ENCODE measurements at regions not wholly inside any gene's neighbourhood (a gene's known extent, or its start where the extent isn't known, plus 50 kb on each side); places are given as distances from the start of the nearest gene placed in this dataset.

DNA sequence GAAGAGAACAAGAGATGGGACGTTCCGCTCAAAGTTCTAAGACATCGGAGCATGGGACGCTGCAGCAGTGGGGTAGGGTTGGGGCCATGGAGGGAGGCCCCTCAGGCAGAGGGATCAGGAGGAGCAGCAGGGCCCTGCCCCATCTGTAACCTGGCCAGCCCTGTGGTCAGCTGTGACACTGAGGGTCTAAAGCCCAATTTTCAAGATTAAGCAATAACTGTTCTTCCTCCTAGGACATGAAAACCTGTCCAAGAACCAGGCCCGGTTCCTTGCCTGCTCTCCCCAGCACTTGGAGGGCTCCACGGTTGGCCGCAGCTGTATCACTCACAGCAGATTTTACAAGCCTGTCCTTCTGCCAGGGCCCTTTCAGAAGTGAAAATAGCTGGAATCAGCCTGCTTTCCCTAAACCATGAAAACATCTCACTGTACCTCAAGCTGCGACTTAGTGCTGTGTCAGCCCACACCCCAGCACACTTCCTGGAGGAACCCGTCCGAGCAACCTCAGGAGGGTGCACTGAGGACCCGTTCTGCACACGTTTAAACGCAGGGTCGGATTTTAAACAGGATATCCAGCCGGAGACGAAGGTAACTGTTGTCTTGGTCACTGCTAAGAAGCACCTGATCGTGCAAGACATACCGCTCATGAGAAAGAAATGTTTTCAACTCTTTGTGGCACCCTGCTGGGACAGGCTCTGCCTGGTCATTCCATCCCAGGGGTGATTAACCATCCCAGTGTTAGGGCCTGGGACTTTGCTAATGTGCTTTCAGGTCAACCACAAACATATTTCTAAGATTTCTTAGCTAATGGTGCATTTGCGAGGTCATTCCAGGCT is 201.9 kb upstream of the DIO3 start:
- Histone ChIP-seq H2AFZ (ENCODE audit: low read length) (no peak overlapping the region), H4K20me1 (ENCODE audit: insufficient read depth, low read length) (no peaks in the 10 kb centered on the region), H3K4me3 (replicated peaks in 1 of 3; ENCODE audit: insufficient read depth in 1 of 3, low read depth in 2 of 3, low read length in 3 of 3) (no peak overlapping the region), H3K27ac (ENCODE audit: extremely low read length, insufficient read depth, low read length) (no peak overlapping the region), H3K4me2 (ENCODE audit: low read depth, low read length) (no peak overlapping the region), H3K79me2 (ENCODE audit: insufficient read depth, low read length) (no peaks in the 10 kb centered on the region), H3K9ac (ENCODE audit: insufficient read depth, low read depth, low read length) (no peak overlapping the region), H3K4me1 (ENCODE audit: insufficient read depth, low read length) (peaks cover 28% of the 10 kb centered on the region), H3K9me3 (ENCODE audit: low read length) (no peaks in the 10 kb centered on the region), H3K27me3 (ENCODE audit: control insufficient read depth in 1 of 2, insufficient read depth in 2 of 2, low read length in 2 of 2) (peaks cover 6 to 61% of the 10 kb centered on the region in 2 experiments; a peak in 4 of 5 replicates), H3K36me3 (replicated peaks in 1 of 2; ENCODE audit: control insufficient read depth in 1 of 2, insufficient read depth in 2 of 2, low read length in 2 of 2) (no peaks in the 10 kb centered on the region)
- ChIA-PET CTCF (ENCODE audit: low intra/inter-chr PET ratio, low total read pairs) (no interaction called here), POLR2A (no interaction called here)
- no TSS peak for BruUV-seq (replicated peaks)
- DNase-seq (ENCODE audit: low spot score) = no peak
- no peak for ATAC-seq
- in situ Hi-C loops (cut with HindIII; ENCODE audit: extremely low pct_ligation_motif_present, low pct_unique_long_range_greater_than_20kb) (no loop called here), intact Hi-C loops (cut with micrococcal nuclease; ENCODE audit: unreplicated experiment) (no loop called here)
- WGBS (ENCODE audit: low lambda C conversion rate) = 67% methylated on average over 17 of the region's 19 CpGs
- TF ChIP-seq EZH2 (conservative IDR thresholded peaks at IDR 0.05; ENCODE audit: low read depth, low read length) (0 out of 2 replicates have a peak, but pooled peaks have one; percentile 17), REST (IDR thresholded peaks at IDR 0.05; ENCODE audit: borderline replicate concordance in 1 of 2, low read depth in 1 of 2, low read length in 2 of 2) (no peak), MTA3 (CRISPR knock-in tag; IDR thresholded peaks at IDR 0.05) (no peak), ZBTB38 (CRISPR knock-in tag; IDR thresholded peaks at IDR 0.05) (no peak)
- TF ChIP-seq, protein P1, sequence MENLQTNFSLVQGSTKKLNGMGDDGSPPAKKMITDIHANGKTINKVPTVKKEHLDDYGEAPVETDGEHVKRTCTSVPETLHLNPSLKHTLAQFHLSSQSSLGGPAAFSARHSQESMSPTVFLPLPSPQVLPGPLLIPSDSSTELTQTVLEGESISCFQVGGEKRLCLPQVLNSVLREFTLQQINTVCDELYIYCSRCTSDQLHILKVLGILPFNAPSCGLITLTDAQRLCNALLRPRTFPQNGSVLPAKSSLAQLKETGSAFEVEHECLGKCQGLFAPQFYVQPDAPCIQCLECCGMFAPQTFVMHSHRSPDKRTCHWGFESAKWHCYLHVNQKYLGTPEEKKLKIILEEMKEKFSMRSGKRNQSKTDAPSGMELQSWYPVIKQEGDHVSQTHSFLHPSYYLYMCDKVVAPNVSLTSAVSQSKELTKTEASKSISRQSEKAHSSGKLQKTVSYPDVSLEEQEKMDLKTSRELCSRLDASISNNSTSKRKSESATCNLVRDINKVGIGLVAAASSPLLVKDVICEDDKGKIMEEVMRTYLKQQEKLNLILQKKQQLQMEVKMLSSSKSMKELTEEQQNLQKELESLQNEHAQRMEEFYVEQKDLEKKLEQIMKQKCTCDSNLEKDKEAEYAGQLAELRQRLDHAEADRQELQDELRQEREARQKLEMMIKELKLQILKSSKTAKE (CRISPR knock-in tag; IDR thresholded peaks at IDR 0.05; ENCODE audit: borderline replicate concordance) = no peak
- FAIRE-seq = no peak
